ENCODE measurements at regions not wholly inside any gene's neighbourhood (a gene's known extent, or its start where the extent isn't known, plus 50 kb on each side); places are given as distances from the start of the nearest gene placed in this dataset.

DNA sequence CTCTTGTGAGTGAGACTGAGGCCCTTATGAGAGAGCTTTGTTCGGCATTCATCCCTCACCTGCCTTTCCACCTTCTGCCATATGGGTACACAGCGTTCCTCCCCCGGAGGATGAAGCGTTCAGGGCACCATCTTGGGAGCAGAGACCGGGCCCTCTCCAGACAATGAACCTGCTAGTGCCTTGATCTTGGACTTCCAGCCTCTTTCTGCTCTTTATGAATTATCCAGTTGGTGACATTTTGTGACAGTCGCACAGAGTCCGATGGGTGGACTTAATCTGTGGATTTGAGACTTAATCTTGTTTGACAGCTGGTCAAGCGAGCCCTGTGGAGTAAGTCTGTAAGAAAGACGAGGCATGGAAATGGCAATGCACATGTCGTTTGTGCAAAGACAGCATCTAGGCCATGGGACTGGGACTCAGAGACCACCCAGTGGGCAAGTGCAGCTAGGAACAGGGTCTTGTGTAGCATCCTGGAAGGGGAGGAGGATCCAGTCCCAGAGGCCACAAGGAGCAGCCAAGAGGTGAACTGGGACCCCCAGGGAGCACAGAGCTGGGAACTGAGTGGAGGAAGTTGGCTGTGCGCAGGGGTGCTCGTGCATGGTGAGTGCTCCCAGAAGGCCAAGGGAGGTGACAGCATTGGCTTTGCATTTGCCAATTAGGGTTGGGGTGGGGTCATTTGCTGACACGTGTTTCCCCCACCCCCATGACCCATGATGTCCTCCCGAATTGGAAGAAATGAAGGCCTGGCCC, 69.5 kb upstream of the HDAC4 start:
- no peak for DNase-seq (ENCODE audit: low read depth)

DNA sequence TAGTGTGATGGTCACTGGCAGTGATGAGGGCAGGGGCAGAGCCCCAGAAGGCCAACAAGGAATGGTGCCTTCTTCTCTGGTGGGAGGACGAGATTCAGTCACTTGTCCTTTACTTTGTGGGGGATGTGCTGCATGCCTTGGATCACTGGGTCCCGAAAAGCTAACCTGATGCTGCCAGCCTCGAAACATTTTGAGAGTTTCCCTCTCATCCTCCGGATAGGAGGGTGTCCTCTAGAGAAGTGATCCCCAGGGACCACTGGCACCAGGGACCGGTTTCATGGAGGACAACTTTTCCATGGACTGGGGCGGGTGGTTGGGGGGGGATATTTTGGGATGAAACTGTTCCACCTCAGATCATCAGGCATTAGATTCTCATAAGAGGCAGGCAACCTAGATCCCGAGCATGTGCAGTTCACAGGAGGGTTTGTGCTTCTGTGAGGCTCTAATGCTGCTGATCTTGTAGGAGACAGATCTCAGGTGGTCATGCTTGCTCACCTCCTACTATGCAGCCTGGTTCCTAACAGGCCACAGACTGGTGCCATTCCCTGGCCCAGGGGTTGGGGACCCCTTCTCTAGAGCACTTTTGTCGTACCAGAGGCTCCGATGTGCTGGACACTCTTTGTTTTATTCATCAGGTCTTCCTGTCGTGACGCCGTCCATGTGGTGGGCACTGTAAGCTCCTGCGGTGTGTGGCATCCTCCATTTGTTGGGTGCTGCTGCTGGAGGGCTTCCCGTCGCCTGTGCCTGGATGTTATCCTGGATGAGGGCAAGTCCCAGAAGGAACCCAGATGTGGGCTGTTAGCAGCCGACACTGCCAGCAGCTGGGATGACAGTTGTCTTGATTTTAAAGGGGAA, 68.5 kb upstream of the HDAC4 start:
- DNase-seq (ENCODE audit: low read depth): no peak

DNA sequence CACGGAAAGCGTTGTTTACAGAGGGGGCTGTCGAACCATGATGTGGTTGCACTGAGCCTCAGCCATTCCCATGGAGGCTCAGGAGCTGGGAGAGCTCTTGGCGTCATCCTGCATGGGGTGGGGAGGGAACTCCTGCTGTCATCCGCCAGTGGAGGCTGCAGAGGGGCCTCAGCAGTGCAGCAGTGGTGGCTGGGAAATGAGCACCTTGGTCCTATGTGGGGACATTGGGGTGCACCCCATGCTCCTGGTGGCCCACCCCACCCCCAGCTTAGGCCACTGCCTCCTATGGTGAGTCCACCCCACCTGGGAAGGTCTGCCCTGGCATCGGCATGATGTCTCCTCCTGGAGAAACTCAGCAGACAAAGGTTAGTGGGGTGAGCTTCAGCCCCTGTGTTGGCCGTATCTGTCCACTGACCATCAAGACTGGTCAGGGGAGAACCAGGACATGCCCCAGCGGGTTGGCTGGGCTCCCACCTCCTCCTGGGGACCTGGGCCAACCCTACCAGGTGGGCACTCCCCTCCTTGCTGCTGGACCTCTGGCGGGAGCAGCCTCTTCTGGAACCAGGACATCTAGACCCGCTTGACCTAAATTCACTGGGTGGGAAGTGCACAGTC, 67.8 kb upstream of the HDAC4 start:
- no peak for DNase-seq (ENCODE audit: low read depth)

DNA sequence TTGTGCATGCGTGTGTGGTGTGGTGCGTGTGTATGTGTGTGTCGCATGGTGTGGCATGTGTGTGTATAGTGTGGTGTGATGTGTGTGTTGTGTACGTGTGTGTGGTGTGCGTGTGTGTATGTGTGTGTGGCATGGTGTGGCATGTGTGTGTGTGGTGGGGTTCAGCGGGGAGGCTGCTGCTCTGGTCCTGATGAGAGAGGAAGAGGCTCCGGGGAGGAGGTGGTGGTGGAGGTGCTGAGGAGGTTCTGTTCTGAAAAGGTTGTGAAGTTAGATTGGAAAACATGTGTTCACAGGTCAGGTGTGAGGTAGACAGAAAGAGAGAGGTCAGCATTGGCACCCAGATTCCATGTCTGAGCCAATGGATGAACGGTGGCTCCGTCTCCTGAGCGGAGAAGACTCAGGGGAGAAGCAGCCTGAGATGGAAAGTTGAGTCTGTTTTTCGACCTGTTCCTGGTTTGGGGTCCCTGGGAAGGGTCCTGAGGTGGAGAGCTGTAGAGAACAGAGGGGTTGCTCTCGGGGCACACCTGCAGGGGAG, 67.2 kb upstream of the HDAC4 start:
- no peak for DNase-seq (ENCODE audit: low read depth)

DNA sequence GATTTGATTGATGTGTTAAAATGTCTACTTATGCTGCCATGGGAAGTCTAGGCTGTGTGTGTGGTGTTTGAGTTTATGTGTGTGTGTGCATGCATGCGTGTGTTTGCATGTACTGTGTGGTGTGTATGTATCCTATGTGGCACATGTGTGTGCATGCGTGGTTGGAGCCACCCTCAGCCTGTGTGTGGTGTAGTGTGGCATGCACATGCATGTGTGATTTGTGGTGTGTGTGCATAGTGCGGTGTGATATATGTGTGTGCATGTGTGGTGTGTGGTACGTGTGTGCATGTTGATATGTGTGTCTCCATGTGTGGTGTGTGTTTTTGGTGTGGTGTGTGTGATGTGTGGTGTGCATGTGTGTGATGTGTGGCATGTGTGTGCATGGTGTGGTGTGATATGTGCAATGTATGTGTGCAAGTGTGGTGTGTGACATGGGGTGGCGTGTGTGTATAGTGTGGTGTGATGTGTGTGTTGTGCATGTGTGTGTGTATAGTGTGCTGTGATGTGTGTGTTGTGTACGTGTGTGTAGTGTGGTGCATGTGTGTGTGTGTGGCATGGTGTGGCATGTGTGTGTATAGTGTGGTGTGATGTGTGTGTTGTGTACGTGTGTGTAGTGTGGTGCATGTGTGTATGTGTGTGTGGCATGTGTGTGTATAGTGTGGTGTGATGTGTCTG, 66.6 kb upstream of the HDAC4 start:
- DNase-seq (ENCODE audit: low read depth): no peak

DNA sequence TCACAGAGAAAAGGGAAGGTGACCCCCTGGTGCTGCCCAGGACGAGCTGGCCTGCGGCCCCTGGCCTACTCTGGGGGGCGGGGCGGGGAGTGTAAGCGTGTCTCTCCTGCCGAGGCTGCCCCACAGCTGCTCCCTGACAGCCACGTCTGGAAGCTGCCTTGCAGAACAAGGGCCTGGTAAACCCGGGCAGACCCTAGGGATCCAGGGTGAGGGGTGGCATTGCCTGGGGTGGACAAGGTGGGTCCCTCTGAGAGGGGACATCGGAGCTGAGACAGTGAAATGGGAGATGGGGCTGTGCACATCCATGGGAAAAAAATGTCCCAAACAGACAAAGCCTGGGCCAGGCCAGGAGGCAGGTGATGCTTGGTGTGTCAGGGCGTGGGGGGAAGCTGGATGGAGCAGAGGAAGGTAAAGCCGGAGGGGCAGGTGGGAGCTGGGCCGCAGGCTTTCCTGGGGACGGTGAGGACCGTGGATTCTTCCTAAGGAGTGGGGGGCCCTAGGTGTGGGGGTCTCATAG, 66.0 kb upstream of the HDAC4 start:
- no peak for DNase-seq (ENCODE audit: low read depth)

DNA sequence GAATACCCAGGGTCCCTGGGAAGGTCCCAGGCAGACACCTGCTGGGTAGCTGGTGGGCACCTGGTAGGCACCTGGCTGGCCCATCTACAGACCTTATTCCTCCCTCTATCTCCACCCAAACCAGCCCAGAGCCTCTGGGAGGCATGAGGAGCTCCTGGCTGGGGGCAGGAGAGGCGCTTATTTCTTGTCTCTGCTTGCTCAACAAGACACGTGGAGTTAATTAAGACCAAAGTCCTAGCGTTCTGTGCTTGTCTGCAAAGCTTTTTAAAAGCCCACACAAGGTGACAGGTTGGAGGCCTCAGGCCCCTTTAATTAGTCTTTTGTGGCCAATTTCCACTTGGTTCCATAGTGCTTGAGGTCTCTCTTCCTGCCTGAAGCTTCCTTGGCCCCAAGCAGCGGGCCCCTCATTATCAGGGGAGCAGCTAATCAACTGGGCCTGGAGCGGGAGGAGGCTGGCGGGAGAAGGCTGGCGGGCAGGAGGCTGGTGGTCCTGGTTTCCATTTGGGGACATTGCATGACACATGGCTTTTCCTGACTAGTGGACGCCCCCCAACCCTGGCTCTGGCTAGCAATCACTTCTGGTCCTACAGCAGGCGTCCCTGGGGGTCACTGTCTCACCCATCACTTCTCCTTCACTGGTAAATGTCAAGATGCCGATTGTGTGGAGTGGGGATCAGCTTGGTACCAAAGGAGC, 65.4 kb upstream of the HDAC4 start:
- no peak for DNase-seq (ENCODE audit: low read depth)

DNA sequence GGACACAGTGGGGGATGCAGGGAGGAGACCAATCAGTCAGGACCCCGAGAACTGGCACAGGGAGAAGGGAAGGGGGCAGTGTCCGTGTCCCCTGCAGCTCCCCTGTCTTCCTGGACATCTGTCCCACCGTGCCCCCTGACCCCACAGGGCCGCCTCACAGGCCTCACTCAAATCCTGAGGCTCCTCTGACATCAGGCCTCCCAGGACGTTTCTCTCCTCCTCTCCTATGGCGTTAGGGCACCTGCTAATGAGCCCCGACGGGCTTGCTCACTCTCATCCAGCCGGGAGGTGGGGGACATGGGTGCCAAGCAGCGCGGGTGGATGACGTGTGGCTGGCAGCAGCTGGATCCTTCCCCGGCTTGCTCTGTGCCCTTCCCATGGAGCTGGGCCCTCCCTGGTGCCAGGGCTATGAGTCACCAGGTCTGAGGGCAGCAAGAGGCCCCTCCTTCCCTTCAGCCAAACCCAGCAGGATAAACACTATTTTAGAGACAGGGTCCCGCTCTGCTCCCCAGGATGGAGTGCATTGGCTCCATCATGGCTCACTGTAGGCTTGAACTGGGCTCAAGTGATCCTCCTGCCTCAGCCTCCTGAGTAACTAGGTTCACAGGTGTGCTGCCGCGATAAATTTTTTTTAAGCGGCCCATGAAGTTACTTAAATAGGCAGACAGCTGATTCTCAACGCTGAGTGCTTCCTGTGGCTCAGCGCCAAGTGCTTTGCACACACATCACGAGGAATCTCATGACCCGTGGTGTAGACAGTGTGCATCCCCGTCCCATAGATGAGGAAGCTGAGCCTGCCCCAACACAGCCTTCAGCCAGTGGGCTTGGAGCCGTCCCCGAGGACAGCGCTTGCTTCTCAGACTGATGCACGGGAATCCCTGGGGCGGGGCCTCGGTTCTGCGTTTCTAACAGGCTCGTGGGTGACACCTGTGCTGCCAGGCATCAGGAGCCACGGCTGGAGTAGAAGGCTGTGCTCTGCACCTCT, 64.5 kb upstream of the HDAC4 start:
- DNase-seq (ENCODE audit: low read depth): no peak

DNA sequence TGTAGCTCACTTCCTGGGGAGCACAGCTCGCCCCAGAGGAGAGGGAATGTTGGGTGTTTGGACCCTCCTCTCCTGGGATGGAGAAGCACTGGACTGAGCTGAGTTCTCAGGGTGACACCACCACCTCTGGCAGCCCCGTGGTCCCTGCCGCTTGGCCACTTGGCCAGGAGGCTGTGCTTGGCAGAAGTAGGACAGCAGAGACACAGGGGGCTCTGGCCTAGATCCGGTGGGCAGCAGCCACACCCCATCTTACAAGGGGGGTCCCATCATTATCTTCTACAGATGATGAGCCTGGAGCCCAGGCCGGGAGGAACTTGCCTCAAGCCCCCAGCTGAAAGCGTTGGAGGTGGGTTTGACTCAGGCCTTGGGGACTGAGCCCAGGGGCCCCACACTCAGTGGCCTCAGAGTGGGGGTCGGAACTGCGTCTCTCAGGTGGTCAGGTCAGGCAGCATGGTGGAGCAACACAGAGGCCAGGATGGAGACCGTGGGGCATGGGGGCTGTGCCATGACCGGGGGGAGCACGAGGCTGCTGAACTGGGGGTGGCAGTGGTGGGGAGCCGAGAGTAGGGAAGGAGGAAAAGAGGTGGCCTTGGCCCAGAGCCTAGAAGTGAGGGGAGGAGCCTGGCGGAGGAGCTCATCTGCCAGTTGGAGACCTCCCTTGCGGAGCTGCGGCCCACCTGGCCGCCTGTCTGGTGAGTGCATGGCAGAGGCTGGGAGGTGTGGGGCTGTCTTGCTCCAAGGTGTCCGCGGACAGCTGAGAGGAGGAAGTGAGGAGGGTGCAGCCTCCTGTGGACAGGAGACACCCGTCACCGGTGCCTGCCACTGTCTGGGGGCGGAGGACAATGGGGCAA, 63.6 kb upstream of the HDAC4 start:
- DNase-seq (ENCODE audit: low read depth): no peak

DNA sequence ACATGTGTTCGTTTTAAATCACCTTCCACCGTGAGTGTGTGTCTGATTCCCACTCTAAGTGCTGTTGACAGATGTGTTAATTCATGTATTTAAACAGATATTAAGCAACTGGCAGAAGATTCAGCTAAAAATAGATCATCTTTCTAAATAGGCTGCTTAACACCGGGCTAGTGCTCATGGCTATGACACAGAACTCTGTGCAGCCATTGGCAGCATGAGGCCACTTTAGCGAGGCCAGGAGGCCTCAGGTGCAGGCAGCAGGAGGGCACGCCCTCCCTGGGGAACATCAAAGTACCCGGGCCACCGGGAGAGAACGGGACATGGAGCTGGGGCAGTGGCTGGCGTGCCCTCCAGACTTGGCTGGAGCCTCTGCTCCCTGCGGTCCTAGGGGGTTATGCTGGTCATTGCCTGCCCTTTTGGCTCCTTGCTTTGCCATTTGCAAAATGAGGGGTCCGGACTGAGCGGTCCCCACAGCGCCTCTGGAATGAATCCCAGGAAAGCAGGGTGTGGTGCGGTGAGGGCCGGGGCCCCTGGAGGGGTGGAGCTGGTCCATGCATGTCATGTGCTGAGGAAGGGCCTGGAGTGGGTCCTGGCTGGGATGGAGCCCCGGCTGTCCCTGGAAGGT, 62.8 kb upstream of the HDAC4 start:
- DNase-seq (ENCODE audit: low read depth): no peak

DNA sequence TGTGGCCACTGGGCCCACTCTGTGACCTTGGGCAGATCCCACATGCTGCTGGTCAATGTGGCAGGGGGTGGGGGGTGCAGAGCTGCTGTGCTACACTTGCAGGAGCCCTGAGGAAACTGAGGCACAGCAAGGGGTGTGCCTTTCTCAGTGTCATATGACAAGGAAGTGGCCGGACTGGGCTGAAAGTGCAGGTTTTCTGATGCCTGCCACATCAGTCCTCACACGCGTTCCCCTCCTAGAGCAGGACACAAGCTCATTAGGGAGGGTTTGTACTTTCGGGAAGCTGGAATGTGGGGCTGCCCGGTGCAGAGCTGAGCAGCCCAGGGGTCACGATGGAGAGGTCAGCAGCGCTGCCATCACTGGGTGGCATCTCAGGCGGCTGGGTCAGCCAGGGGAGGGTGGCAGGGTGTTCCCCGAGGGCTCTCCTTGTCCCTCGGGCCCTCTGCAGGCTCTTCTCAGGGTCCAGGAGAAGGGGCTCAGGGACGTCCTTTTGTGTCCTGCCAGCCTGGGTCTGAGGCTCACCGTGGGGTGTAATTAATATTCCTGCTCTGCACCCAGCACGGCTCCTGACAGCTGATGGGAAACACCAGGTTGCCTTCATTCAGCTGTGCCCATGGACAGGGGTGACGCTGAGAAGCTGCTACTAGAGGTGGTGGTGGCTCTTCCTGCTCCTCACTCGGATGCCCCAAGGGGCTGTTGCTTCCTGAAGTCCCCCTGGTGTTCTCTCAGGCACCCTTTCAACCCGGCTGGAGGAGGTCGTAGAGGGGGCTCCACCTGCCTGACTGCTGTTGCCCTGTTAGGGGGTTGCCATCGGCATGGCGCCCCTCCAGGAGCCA, 62.1 kb upstream of the HDAC4 start:
- DNase-seq (ENCODE audit: low read depth): no peak

DNA sequence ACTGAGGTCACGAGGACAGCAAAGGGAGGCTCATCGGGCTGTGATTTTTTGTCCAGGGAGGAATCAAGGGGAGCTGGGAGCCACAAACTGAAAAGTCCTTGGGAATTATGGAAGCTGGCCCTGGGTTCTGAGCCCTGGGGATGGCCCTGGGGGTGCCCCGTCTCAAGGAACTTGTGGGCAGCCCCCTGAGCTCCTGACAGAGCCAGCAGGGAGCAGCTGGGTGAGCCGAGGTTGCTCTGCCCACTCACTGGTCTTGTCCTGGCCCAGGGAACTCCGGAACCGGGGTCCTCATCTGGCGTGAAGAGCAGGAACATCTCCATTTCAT, 61.3 kb upstream of the HDAC4 start:
- no peak for DNase-seq (ENCODE audit: low read depth)

DNA sequence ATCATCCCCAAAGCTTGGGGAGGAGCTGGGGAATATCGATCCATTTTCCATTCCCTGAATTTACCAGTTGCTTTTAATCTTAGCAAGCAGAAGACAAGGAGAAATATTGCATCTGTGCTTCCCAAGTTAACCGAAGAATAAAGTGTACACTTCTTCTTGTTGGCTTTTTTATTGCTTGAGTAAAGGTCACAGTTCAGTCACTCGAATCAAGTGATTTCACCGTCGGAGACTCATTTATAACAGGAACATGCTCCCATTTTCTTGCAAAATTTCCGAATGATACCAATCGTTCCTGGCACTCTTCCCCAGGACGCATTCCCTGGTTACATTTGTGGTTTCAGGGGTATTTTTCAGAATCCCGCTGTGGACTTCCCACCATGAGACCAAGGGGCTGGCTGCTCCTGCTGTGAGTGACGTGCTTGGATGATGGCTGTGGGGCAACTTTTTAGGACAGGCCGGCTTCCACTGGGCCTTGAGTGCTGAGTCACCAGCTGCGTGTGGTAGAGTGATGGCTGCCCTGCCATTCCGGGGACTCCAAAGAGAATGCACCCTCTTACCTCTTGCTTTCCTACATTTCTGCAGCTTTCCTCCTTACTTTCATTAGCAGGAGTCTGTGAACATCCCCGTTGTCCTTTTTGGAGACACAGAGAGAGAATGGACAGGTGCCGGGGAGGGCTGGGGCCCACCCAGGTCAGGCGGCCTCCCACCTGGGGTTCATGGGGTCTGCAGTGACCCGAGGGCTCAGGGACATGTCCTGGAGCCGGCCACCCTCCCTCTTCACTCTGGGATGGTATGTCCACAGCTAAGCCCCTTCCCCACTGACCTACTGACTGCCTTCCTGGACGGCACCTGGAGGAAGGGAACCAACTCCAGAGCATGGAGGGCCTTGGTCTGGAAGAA, 60.7 kb upstream of the HDAC4 start:
- DNase-seq (ENCODE audit: low read depth): no peak

DNA sequence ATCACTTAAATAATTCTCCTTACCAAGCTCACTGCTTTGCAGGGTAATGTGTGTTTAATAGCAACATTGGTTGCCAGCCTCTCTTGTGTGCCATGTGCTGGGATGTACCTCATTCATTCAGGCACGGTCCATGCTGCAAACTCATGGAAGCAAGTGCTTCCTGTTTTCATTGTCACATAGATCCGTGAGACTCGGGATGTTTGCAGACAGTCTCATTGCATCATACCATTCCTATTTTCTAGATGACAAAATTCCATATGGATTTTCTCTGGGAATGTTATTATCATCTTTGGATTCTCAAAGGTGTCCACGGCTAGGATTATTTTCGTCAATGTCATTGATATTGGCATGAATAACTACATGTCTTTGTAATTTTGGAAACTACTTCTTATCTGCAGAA, 60.0 kb upstream of the HDAC4 start:
- no peak for DNase-seq (ENCODE audit: low read depth)

DNA sequence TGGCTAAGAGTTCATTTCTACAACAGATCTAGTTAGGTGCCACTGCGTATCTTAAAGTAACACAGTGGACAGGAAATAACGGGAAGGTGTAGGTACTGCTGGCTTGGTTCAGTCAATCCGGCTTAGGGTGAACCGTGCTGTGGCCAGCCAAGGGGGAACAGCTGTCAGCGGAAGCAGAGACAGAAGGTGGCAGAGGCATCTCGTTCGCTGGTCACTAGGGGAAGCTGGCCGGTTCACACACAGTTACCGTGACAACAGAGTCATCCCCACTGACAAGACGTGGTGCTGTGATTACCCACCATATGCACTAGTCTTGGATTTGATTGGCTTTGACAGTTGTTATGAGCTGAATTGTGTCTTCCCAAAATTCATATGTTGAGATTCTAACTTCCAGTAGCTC, 58.8 kb upstream of the HDAC4 start:
- no peak for DNase-seq (ENCODE audit: low read depth)

DNA sequence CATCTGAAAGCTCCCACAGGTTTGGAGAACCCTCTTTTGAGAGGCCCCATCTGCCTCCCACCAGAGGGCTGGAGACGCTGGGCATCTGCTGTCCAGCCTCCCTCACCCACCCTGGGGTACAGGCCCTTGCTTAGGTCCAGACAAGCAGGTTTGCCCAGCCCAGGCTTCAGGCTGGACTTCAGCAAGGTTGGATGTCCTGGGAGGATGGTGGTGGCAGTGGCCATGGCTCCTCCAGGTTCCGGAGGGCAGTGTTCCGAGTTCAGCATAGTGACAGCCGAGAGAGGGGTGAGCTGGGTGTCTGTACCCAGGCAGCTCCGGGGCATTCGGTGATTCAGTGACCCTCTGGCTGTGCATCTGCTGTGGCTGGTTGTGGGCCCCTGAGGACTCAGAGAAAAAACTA, 58.2 kb upstream of the HDAC4 start:
- DNase-seq (ENCODE audit: low read depth): no peak

Measured in stimulated activated CD8-positive, alpha-beta memory T cell treated with anti-CD3 and anti-CD28 coated beads, Interleukin-12 subunit alpha, Interleukin-12 subunit beta, amount 100 ng/mL, for 1 hour (primary cell).